HEK293T (cell line): ENCODE measurements at regions not wholly inside any gene's neighbourhood (a gene's known extent, or its start where the extent isn't known, plus 50 kb on each side); places are given as distances from the start of the nearest gene placed in this dataset.

ENCODE experiments used
- ARNT ChIP-seq: fragments of 450-650 bp; IDR thresholded peaks from 2 replicates; pipeline ENCODE4 v1.6.1; 2017; ENCODE audit warnings: mild to moderate bottlenecking
- ELF4 ChIP-seq: fragments of 450-650 bp; IDR thresholded peaks from 2 replicates; pipeline ENCODE4 v1.6.1; 2017; ENCODE audit warnings: antibody characterized with exemption
- FOXA1 ChIP-seq: fragments of 450-650 bp; IDR thresholded peaks from 2 replicates; pipeline ENCODE4 v1.6.1; 2016; ENCODE audit warnings: mild to moderate bottlenecking
- FOXK2 ChIP-seq: fragments of 450-650 bp; IDR thresholded peaks from 2 replicates; pipeline ENCODE4 v1.6.1; 2016; ENCODE audit warnings: mild to moderate bottlenecking
- LEF1 ChIP-seq: fragments of 450-650 bp; IDR thresholded peaks from 2 replicates; pipeline ENCODE4 v1.6.1; 2017; ENCODE audit warnings: mild to moderate bottlenecking, borderline replicate concordance
- PKNOX1 ChIP-seq: fragments of 450-650 bp; IDR thresholded peaks from 2 replicates; pipeline ENCODE4 v1.6.1; 2016
- SP1 ChIP-seq: fragments of 450-650 bp; IDR thresholded peaks from 2 replicates; pipeline ENCODE4 v1.6.1; 2017
- SUZ12 ChIP-seq: fragments of 450-650 bp; IDR thresholded peaks from 2 replicates; pipeline ENCODE4 v1.6.1; 2016; ENCODE audit warnings: mild to moderate bottlenecking
- TARDBP ChIP-seq: fragments of 450-650 bp; IDR thresholded peaks from 2 replicates; pipeline ENCODE4 v1.6.1; 2016

- TF ChIP-seq SUZ12 (no peak), SP1 (no peak), TARDBP (no peak), PKNOX1 (no peak), FOXA1 (no peak), ARNT (no peak), FOXK2 (no peak), ELF4 (no peak), LEF1 (no peak)
Observed at GRCh38 chr4:56215141-56215783, 172.0 kb downstream of the AASDH start.
